ENCODE measurements at regions not wholly inside any gene's neighbourhood (a gene's known extent, or its start where the extent isn't known, plus 50 kb on each side); places are given as distances from the start of the nearest gene placed in this dataset.

DNA sequence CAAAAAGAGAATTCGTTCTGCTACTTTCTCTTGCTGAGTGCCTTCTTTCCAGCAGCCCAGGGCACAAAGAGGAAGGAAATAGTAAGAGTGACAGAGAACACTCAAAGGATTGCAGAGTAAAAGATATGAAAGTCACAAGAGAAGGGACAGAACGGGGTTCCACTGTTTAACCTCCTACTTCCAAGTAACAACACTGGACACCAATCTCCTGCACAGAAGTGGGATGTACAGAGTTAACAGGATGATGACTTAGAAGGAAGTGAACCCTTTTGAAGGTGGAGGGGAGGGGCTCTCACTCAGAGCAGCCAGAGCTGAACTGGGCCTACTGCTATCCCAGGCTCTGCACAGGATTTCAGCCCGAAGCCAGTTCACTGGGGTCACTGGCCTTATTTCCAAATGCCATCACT is 130.1 kb upstream of the PRICKLE2 start:
- peak; percentile 57 to 59 for DNase-seq (ENCODE audit: low read depth in 2 of 2)
- TF ChIP-seq, protein P1, sequence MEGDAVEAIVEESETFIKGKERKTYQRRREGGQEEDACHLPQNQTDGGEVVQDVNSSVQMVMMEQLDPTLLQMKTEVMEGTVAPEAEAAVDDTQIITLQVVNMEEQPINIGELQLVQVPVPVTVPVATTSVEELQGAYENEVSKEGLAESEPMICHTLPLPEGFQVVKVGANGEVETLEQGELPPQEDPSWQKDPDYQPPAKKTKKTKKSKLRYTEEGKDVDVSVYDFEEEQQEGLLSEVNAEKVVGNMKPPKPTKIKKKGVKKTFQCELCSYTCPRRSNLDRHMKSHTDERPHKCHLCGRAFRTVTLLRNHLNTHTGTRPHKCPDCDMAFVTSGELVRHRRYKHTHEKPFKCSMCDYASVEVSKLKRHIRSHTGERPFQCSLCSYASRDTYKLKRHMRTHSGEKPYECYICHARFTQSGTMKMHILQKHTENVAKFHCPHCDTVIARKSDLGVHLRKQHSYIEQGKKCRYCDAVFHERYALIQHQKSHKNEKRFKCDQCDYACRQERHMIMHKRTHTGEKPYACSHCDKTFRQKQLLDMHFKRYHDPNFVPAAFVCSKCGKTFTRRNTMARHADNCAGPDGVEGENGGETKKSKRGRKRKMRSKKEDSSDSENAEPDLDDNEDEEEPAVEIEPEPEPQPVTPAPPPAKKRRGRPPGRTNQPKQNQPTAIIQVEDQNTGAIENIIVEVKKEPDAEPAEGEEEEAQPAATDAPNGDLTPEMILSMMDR (IDR thresholded peaks at IDR 0.05; ENCODE audit: low read depth, low read length): no peak
- no peak overlapping the region for H3K4me3 ChIP-seq (replicated peaks in 1 of 2; ENCODE audit: low read depth in 2 of 2, low read length in 2 of 2)

DNA sequence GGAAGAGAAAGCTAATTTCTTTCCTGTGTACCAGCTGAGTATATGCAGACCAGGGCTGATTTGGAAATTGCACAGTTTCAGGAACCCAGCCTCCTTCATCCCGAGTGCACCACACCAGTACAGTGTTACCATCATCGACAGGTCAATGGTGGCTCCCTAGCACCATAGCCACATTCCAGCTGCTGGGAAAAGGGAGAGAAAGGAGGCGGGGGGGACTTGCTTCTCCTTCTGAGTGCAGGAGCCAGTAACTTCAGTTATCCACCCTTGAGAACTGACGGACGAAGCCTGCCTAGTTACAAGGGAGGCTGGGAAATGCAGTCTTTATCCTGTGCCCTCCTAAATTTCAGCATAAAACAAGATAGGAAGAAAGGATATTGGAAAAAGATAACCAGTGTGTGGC is 129.7 kb upstream of the PRICKLE2 start:
- H3K4me3 ChIP-seq (replicated peaks in 1 of 2; ENCODE audit: low read depth in 2 of 2, low read length in 2 of 2): no peak overlapping the region
- no peak for DNase-seq (ENCODE audit: low read depth in 2 of 2)
- TF ChIP-seq, protein P1 (IDR thresholded peaks at IDR 0.05; ENCODE audit: low read depth, low read length): no peak

DNA sequence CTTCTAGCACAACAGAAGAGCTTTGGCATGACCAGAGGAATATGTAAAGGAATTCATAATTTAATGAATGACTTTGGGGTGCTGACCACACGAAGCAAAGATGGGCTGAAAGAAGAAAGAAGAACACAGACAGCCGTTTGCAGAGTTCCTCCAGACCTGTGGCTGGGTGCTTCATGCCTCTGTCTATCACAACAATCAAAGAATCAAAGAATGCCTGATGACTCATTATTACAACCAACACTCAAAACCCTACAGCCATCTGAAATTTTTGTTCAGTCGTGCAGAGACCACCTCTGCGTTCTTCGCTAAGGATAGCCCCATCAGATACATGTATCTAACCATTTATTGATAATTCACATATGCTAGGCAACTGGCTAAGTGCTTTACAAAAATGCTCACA is 129.0 kb upstream of the PRICKLE2 start:
- TF ChIP-seq, protein P1 (IDR thresholded peaks at IDR 0.05; ENCODE audit: low read depth, low read length): no peak
- DNase-seq (ENCODE audit: low read depth in 2 of 2): no peak

DNA sequence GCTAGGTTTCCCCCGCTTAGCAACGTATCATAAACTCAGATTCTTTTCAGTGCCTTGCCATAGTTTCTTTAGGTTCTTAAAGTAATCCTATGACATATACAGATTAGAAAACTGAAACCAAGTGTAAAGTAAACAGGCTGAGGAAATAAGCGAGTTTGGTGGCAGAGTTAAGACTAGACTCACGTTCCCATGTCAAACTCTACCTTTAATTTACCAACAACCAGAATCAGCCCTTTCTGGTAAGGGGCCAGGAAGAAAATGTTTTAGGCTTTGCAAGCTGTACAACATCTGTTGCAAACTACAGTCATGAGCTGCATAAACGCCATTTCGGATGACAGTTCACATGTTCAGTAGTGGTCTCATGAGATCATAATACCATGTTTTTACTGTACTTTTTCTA is 128.0 kb upstream of the PRICKLE2 start:
- peak; percentile 35 to 45 for DNase-seq (ENCODE audit: low read depth in 2 of 2)
- TF ChIP-seq, protein P1 (IDR thresholded peaks at IDR 0.05; ENCODE audit: low read depth, low read length): no peak
- no peak overlapping the region for H3K4me3 ChIP-seq (replicated peaks in 1 of 2; ENCODE audit: low read depth in 2 of 2, low read length in 2 of 2)

More for the DNA sequence above, 129.0 kb upstream of the PRICKLE2 start:
- H3K4me3 ChIP-seq (replicated peaks in 1 of 2; ENCODE audit: low read depth in 2 of 2, low read length in 2 of 2): no peak overlapping the region

DNA sequence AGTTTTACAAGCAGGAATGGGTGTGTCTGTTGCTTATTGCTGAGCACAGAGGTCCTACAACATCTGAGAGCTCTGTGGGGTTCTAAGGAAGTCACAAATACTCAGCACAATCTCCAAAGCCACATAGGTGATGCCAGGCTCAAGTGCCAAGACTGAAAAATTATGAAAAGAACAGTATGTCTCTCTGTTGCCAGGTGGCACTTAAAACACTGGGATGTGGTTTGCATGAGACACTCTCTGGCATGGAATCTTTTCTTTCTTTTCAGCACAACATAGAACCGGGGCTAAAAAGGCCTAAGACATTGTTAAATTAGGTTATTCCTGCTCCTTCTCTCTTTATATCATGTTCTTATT is 127.3 kb upstream of the PRICKLE2 start:
- no peak overlapping the region for H3K4me3 ChIP-seq (replicated peaks in 1 of 2; ENCODE audit: low read depth in 2 of 2, low read length in 2 of 2)
- DNase-seq (ENCODE audit: low read depth in 2 of 2): peak in 1 of 2 donors; percentile 18

DNA sequence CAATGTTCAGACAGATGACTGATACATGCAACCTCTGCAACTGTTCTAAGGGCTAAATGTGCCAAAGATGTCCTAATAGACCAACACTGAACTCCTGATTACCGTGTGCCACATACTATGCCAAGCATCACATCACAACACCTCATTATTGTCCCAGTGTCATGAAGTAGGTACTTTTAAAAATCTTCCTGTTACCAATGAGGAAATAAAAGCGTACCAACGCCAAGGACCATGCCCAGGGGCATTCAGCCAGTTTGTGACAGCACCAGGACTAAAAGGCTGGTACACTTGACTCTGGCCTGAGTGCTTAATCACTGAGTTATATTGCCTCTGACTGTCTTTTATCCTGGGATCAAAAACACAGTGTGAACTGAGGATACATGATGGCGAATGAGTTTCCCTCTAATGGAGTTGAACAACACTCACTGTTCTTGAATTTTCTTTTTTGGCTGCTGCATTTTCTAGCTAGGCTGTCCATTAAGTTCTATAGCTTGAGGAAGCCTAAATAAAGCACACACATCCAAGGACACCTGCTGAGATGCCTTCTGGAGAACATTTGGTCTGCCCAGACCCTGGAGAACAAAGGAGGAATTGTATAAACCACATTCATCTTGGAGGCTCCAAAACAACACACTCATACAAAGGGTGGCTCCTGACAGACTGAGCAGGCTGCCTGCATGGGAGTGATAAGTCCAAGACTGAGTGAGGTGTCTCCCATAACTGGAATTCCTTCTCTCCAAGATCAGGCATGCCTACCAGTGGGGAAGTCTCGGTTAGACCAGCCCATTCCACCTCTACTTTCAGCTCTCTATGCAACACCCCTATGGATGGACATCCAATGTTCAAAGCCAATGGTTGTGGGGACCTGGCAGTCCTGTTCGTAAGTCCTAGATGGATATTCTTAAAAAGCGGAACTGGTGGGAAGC is 126.7 kb upstream of the PRICKLE2 start:
- H3K4me3 ChIP-seq (replicated peaks in 1 of 2; ENCODE audit: low read depth in 2 of 2, low read length in 2 of 2): no peak overlapping the region
- peak; percentile 32 to 46 for DNase-seq (ENCODE audit: low read depth in 2 of 2)
- TF ChIP-seq, protein P1 (IDR thresholded peaks at IDR 0.05; ENCODE audit: low read depth, low read length): no peak

More for the DNA sequence above, 127.3 kb upstream of the PRICKLE2 start:
- TF ChIP-seq, protein P1 (IDR thresholded peaks at IDR 0.05; ENCODE audit: low read depth, low read length): no peak
